HG03060 (cell line): ENCODE measurements at regions not wholly inside any gene's neighbourhood (a gene's known extent, or its start where the extent isn't known, plus 50 kb on each side); places are given as distances from the start of the nearest gene placed in this dataset.
"Not testable (repeated sequence)": the region's sequence is repeated elsewhere in the genome, so short reads cannot be mapped to it uniquely, and the experiment has no call there.

Experiments used
- ATAC-seq: cut with Tn5 transposase; IDR thresholded peaks from one replicate; pipeline ENCODE4 v1.9.1; 2021; ENCODE audit warnings: low read depth, moderate number of reproducible peaks; ENCODE audit not compliant: unreplicated experiment

DNA sequence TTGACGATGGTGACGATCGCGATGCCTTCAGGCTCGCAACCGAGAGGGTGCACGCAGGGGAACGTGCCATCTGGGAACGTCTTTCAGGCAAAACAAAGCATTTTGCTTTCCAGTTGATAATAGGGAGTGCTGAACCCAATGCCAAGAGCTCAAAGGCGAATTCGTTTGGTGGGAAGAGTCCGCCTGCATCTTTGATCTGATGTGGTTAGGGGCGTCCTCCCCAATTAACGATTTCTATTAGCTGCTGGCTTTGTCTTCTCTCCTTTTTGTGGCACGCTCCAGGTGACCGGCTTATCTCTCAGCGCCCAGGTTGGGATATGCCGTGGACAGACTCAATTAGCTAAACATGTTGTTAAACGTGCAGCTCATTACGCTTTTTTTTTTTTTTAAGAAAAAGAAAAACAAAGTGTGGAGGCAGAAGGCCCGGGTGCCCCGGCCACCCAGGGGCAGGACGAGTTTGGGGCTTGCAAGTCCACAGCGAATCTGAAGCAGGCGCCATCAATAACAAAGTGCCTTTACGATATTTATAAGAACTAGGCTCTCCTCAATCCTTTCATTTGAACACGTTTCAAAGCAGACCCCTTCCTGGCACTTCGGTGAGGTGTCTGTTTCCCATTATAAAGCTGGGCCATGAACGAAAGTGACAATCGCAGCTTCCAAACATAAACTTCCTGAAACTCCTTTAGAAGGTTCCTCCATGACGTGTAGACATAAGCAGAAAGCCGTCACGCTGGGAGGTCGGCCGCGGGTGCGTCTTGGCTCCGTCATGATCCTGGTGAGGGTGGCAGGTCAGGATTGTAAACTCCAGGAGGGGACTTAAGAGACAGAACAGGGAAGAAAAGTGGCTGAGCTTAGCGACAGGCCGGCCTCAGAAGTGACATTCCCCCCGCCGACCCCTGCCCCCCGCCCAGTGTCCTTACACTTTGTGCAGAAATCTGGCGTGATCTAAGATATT, 155.3 kb downstream of the LAT start:
- not testable (repeated sequence) for ATAC-seq

DNA sequence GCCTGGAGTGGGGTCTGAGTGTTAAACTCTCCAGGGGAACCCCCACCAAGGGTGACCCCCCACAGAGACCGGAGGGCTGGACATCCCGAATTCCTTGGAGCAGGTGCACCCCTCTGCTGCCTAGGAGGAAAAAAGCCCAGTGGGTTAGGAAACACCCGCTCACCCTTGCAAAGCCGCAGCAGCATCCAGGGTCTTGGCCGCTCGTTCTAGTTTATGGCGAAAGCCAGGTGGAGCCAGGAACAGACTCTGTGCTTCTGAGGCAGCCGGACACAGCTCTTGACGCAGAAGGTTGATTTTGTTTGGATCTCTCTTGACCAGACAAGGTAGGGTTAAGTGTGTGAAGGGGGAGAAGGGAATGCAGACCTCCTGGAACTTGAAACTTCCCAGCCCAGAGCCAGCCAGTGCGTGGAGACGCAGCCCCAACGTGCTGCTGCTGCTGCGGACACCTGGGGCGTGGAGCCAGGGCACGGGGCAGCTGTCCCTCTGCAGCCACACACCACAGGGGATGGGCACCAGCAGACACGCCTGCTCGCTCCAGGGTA, 154.5 kb downstream of the LAT start:
- ATAC-seq, result no peak

DNA sequence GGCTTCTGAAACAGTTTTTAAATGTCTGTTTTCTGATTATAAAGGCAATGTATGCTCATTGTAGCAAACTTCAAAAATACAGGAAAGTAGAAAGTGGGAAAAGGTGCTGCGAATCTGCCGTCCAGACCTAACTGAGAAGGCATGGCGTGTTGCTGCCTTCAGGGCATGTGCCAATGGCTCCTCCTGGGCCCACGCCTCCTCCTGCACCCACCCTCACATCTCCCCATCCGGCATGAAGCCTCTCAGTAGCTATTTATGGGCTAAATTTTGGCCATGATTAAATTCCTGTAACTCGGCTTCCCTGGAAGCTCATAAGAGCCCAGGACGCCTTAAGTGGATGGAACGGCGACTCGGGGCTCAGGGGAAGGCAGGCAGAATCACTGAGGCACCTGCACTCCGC, 153.8 kb downstream of the LAT start:
- not testable (repeated sequence) for ATAC-seq

DNA sequence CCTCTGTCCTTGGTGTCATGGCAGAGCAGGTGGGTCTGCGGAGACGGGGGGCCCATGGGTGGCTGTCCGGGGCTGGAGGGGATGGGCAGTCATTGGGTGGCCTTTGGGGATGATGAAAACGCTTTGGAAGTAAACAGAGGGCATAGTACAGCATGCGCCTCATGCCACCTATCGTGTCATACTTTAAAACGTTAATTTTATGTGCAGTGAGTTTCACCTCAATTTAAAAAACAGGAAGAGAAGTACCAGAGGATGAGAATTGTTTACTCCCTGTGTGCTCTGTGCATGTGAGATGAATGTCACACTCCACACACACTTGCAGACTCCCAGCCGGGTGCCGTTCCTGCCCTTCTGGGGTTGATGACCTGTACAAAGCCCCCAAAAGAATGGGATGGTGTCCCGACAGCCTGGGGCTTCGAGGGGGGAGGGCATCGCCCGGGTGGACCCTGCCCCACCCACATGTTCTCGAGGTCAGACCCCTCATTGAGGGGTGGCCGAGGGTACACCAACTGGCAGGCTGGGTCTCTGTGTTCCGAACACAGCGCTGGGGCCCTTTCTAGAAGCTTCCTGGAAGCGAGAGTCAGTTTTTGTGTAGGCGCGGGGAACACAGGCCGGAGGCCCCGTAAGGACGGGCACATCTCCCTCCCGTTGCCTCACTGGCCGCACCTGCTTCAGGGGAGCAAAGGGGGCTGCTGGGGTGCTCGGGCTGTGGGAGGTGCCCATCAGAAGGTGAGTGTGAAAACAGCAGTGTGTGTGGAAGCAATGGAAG, 153.2 kb downstream of the LAT start:
- not testable (repeated sequence) for ATAC-seq

GRCh38 chr16:29137461-29137860, 152.6 kb downstream of the LAT start:
- ATAC-seq, result not testable (repeated sequence)

DNA sequence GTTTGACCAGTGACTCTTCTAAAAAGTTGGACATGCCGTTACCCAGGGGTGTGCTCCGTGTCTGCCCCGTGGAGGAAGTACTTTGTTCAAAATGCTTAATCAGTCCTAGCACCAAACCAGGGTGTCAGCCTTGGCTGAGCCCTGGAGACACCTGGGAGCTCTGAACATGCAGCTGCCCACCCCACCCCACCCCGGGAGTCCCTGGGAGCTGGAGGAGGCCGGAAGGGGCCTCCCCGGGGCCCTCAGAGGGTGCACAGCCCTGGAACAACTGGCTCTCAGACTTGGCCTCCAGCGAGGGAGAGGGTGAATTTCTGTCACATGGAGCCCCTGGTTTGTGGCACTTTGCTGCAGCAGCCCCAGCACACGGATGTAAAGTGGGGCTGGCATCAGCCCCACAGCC, 152.1 kb downstream of the LAT start:
- ATAC-seq, result not testable (repeated sequence)

GRCh38 chr16:29136046-29136696, 151.3 kb downstream of the LAT start:
- not testable (repeated sequence) for ATAC-seq

- ATAC-seq, result not testable (repeated sequence)
Observed at GRCh38 chr16:29135098-29135497, 150.2 kb downstream of the LAT start.

DNA sequence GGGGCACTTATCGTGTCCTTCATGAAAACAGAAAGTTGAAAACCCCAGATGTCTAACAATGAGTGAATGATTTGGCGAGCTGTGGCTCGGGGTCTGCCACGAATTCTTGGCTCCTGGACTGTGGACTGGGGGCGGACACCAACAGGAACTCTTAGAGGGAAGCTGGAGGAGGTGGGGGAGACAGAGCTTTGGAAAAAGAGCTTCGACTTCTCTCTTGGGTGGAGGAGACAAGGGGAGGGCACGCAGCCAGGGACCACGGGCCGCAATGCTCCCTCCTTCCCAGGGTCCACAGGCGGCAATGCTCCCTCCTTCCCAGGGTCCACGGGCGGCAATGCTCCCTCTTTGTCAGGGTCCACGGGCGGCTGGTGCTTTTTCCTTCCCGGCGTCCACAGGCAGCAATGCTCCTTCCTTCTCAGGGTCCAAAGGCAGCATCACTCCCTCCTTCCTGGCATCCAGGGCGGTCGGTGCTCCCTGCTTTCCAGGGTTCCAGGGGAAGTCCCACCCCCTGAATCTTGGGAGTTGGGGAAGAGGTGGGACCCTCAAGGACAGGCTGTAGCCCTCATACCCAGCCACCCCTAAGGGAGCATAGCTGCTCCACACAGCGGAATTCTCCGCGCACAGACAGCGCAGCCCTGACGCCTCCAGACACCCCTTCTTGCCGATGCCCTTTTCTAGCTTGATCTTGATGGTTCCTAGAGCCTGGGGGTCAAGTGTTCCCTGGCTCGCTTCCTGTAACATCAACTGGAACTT, 149.0 kb downstream of the LAT start:
- not testable (repeated sequence) for ATAC-seq

GRCh38 chr16:29132869-29133268, 148.0 kb downstream of the LAT start:
- not testable (repeated sequence) for ATAC-seq

- ATAC-seq, result not testable (repeated sequence)
Observed at GRCh38 chr16:29132444-29132843, 147.6 kb downstream of the LAT start.

- ATAC-seq, result not testable (repeated sequence)
Observed at GRCh38 chr16:29130901-29131851, 146.3 kb downstream of the LAT start.

GRCh38 chr16:29130131-29130711, 145.4 kb downstream of the LAT start:
- not testable (repeated sequence) for ATAC-seq

GRCh38 chr16:29129458-29130038, 144.7 kb downstream of the LAT start:
- not testable (repeated sequence) for ATAC-seq

DNA sequence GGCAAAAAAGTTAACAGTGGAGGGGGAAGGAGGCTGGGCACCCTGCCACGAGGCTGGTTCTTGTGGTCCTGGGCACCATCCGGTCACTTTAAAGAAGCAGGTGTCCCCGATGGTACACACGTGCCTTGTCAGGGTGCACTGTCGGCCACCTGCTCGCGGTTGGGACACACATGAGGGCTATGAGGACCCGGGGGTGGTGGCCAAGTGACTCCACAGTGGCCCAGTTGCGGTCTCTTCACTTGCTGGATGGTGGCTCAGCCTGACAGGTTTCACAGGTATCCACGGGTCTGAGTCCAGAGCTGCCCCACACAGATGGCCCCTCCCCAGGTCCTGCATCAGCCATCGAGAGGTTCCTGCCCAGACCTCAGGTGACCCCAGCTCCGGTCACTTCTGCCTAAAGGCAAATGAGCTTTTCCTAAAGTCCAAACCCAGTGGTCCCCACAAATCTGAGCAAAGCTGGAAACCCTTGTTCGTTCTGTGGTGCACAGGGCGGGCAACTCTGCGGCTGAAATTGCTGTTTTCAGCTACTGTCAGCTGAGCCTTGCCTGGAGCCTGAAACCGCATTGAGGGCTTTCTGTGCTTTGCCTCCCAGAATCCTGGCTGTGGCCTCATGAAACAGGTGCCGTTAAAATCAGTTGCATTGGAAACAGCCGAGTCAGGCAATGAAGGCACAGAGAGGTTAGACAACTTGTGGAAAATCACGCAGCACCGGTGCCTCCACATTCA, 144.0 kb downstream of the LAT start:
- not testable (repeated sequence) for ATAC-seq

DNA sequence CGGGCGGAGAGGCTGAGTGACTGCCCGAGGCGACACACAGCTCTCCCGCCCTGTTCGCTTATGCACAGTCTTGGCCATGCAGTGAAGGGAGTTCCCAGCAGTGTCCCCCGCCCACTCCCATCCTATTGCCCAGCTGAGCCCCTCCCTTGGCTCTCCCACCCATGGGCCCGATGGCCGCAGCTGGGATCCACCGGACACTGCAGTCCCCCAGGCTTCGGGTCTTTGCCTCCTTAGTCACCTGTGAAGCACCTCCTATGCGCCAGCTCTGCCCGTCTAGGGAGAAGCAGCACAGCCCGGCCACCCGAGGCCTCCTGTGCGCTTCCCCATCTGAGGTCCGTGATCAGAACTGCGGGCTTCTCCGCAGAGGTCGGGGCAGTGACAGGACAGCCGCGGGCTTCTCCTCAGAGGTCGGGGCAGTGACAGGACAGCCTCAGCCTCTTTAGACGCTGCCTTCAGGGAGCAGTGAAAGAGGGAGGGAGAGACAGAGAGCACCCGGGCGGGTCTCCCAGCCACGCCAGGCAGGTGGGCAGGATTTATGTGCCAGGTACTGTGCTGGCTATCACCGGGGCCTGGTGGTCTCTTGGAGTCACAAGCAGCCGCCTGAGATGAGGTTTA, 143.1 kb downstream of the LAT start:
- not testable (repeated sequence) for ATAC-seq

DNA sequence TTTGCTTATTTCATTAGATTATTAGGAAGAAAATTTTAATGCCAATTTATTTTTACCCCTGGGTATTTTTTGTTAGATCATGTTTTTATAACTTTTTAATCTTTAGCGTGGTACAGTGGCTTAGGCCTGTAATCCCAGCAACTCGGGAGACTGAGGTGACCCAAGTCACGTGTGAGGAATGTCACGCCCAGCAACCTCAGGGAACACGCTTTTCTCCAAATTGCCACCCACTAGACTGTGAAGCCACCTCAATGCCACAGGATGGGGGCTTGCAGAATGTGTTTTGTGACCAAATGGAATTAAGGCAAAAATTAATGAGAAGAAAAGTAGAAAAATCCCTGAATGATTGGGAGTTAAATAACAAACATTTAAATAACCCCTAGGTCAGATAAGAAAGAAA, 141.8 kb downstream of the LAT start:
- no peak for ATAC-seq
